ENCODE measurements at regions not wholly inside any gene's neighbourhood (a gene's known extent, or its start where the extent isn't known, plus 50 kb on each side); places are given as distances from the start of the nearest gene placed in this dataset.

GRCh38 chr10:57654856-57655255 lies 612.8 kb downstream of the IPMK start:
- TF ChIP-seq, protein P1, sequence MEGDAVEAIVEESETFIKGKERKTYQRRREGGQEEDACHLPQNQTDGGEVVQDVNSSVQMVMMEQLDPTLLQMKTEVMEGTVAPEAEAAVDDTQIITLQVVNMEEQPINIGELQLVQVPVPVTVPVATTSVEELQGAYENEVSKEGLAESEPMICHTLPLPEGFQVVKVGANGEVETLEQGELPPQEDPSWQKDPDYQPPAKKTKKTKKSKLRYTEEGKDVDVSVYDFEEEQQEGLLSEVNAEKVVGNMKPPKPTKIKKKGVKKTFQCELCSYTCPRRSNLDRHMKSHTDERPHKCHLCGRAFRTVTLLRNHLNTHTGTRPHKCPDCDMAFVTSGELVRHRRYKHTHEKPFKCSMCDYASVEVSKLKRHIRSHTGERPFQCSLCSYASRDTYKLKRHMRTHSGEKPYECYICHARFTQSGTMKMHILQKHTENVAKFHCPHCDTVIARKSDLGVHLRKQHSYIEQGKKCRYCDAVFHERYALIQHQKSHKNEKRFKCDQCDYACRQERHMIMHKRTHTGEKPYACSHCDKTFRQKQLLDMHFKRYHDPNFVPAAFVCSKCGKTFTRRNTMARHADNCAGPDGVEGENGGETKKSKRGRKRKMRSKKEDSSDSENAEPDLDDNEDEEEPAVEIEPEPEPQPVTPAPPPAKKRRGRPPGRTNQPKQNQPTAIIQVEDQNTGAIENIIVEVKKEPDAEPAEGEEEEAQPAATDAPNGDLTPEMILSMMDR (IDR thresholded peaks at IDR 0.05; ENCODE audit: poor library complexity): no peak
- no peak for TF ChIP-seq EZH2 (IDR thresholded peaks at IDR 0.05; ENCODE audit: borderline replicate concordance)
- TF ChIP-seq EZH2phosphoT487 (IDR thresholded peaks at IDR 0.05; ENCODE audit: low read depth, severe bottlenecking, unreplicated experiment): no peak

Data from hepatocyte (in vitro differentiated cells).